Forelimb muscle (tissue), 1 donor: ENCODE measurements at regions not wholly inside any gene's neighbourhood (a gene's known extent, or its start where the extent isn't known, plus 50 kb on each side); places are given as distances from the start of the nearest gene placed in this dataset.

Experiments used
- DNase-seq: peaks from one replicate; pipeline ENCODE4 v3.0.0-alpha.2; 2013; ENCODE audit warnings: low read depth

- DNase-seq: no peak
Observed at GRCh38 chr15:62773369-62774165, 269.0 kb upstream of the TPM1 start.

- DNase-seq: no peak
Observed at GRCh38 chr15:62775932-62776331, 266.6 kb upstream of the TPM1 start.

GRCh38 chr15:62777671-62778070 is 264.9 kb upstream of the TPM1 start:
- DNase-seq: no peak

- DNase-seq: no peak
Observed at GRCh38 chr15:62779036-62779770, 263.3 kb upstream of the TPM1 start.

- DNase-seq: no peak
Observed at GRCh38 chr15:62779899-62780298, 262.6 kb upstream of the TPM1 start.

GRCh38 chr15:62781081-62781497 is 261.5 kb upstream of the TPM1 start:
- DNase-seq: no peak

GRCh38 chr15:62782071-62782841 is 260.3 kb upstream of the TPM1 start:
- peak; percentile 60 for DNase-seq

- DNase-seq: no peak
Observed at GRCh38 chr15:62782896-62783295, 259.7 kb upstream of the TPM1 start.

- DNase-seq: no peak
Observed at GRCh38 chr15:62783303-62783957, 259.1 kb upstream of the TPM1 start.

GRCh38 chr15:62785881-62786828 is 256.4 kb upstream of the TPM1 start:
- DNase-seq: no peak

GRCh38 chr15:62787401-62787800 is 255.1 kb upstream of the TPM1 start:
- no peak for DNase-seq

GRCh38 chr15:62788224-62788623 is 254.3 kb upstream of the TPM1 start:
- no peak for DNase-seq

- no peak for DNase-seq
Observed at GRCh38 chr15:62790546-62790945, 252.0 kb upstream of the TPM1 start.

GRCh38 chr15:62791694-62792093 is 250.9 kb upstream of the TPM1 start:
- DNase-seq: no peak

GRCh38 chr15:62792986-62793751 is 249.4 kb upstream of the TPM1 start:
- no peak for DNase-seq

- no peak for DNase-seq
Observed at GRCh38 chr15:62793752-62794144, 248.8 kb upstream of the TPM1 start.

- DNase-seq: no peak
Observed at GRCh38 chr15:62795171-62795570, 247.4 kb upstream of the TPM1 start.

GRCh38 chr15:62795700-62796695 is 246.5 kb upstream of the TPM1 start:
- no peak for DNase-seq

- DNase-seq: no peak
Observed at GRCh38 chr15:62797171-62797570, 245.4 kb upstream of the TPM1 start.
